GM12891 (cell line): ENCODE measurements at regions not wholly inside any gene's neighbourhood (a gene's known extent, or its start where the extent isn't known, plus 50 kb on each side); places are given as distances from the start of the nearest gene placed in this dataset.

ENCODE experiments used
- POLR2AphosphoS5 ChIP-seq: IDR thresholded peaks from 2 replicates; pipeline ENCODE4 v1.6.1; 2011; ENCODE audit warnings: low read depth, low read length, control low read depth
- SPI1 ChIP-seq: IDR thresholded peaks from 2 replicates; pipeline ENCODE4 v1.6.1; 2011; ENCODE audit warnings: low read depth, low read length, control low read depth

DNA sequence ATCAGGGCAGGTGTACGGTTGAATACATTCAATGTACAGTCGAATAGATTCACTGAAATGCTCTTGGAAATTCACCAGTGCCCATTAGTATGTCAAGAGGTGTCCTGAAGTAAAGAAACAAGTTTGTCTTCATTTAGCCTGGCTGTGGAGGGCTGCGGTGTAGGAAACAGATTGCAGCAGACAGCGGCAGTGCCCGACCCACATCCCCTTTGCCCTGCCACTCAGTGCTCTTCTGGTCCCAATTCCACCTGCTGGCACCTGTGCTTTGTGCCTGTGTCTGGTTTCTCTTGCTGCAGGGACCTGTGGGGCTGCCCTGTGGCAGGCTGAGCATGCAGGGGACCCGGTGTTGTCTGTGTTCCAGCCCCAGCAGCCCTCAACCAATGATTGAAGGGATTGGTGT lies 183.7 kb downstream of the RPS24 start:
- TF ChIP-seq SPI1: no peak
- no peak for TF ChIP-seq POLR2AphosphoS5
